ENCODE measurements at regions not wholly inside any gene's neighbourhood (a gene's known extent, or its start where the extent isn't known, plus 50 kb on each side); places are given as distances from the start of the nearest gene placed in this dataset.

- H3K4me3 ChIP-seq (ENCODE audit: low read depth, low read length, poor library complexity, severe bottlenecking), result no peak overlapping the region
- H3K27me3 ChIP-seq (ENCODE audit: insufficient read depth, low read length), result no peaks in the 10 kb centered on the region; the same call in 1 of the 2 replicates
- no peaks in the 10 kb centered on the region for H3F3A ChIP-seq (ENCODE audit: insufficient read depth, low read length)
- H3K9me2 ChIP-seq (ENCODE audit: low read depth, low read length), result no peaks in the 10 kb centered on the region
- H3K4me2 ChIP-seq (ENCODE audit: low read length), result no peak overlapping the region
- no peaks in the 10 kb centered on the region for H3K36me3 ChIP-seq (ENCODE audit: insufficient read depth, low read length)
- H3K27ac ChIP-seq (ENCODE audit: low read depth, low read length, poor library complexity, severe bottlenecking), result no peak overlapping the region
- no peak for TF ChIP-seq EZH2 (IDR thresholded peaks at IDR 0.05; ENCODE audit: borderline replicate concordance, low read length)
- no peak for TF ChIP-seq CTCF (IDR thresholded peaks at IDR 0.05; ENCODE audit: low read length)
- no peak overlapping the region for H2AFZ ChIP-seq (ENCODE audit: low read length)
- H3K4me1 ChIP-seq (ENCODE audit: insufficient read depth, low read length, severe bottlenecking), result no peaks in the 10 kb centered on the region
- H3K9me3 ChIP-seq (ENCODE audit: low read length), result no peaks in the 10 kb centered on the region
- H3K79me2 ChIP-seq (ENCODE audit: insufficient read depth, low read length), result no peaks in the 10 kb centered on the region
- no peak overlapping the region for H3K9ac ChIP-seq (ENCODE audit: low read length)
- no peaks in the 10 kb centered on the region for H4K20me1 ChIP-seq (ENCODE audit: insufficient read depth, low read length)
These were observed 425.4 kb downstream of the RPS24 start for GRCh38 chr10:78458983-78459638.

GRCh38 chr10:78459639-78460037, 426.0 kb downstream of the RPS24 start:
- no peak overlapping the region for H3K27ac ChIP-seq (ENCODE audit: low read depth, low read length, poor library complexity, severe bottlenecking)
- no peaks in the 10 kb centered on the region; the same call in 1 of the 2 replicates for H3K27me3 ChIP-seq (ENCODE audit: insufficient read depth, low read length)
- no peak overlapping the region for H3K4me3 ChIP-seq (ENCODE audit: low read depth, low read length, poor library complexity, severe bottlenecking)
- H2AFZ ChIP-seq (ENCODE audit: low read length), result no peak overlapping the region
- H3F3A ChIP-seq (ENCODE audit: insufficient read depth, low read length), result no peaks in the 10 kb centered on the region
- H3K9ac ChIP-seq (ENCODE audit: low read length), result no peak overlapping the region
- H3K9me3 ChIP-seq (ENCODE audit: low read length), result no peaks in the 10 kb centered on the region
- no peaks in the 10 kb centered on the region for H3K79me2 ChIP-seq (ENCODE audit: insufficient read depth, low read length)
- no peaks in the 10 kb centered on the region for H3K36me3 ChIP-seq (ENCODE audit: insufficient read depth, low read length)
- H3K4me2 ChIP-seq (ENCODE audit: low read length), result no peak overlapping the region
- no peaks in the 10 kb centered on the region for H3K4me1 ChIP-seq (ENCODE audit: insufficient read depth, low read length, severe bottlenecking)
- H4K20me1 ChIP-seq (ENCODE audit: insufficient read depth, low read length), result no peaks in the 10 kb centered on the region
- TF ChIP-seq CTCF (IDR thresholded peaks at IDR 0.05; ENCODE audit: low read length) (no peak), EZH2 (IDR thresholded peaks at IDR 0.05; ENCODE audit: borderline replicate concordance, low read length) (no peak)
- H3K9me2 ChIP-seq (ENCODE audit: low read depth, low read length), result no peaks in the 10 kb centered on the region

GRCh38 chr10:78460204-78460603, 426.5 kb downstream of the RPS24 start:
- Histone ChIP-seq H3K9me3 (ENCODE audit: low read length) (no peaks in the 10 kb centered on the region), H3K4me3 (ENCODE audit: low read depth, low read length, poor library complexity, severe bottlenecking) (no peak overlapping the region), H3K36me3 (ENCODE audit: insufficient read depth, low read length) (no peaks in the 10 kb centered on the region), H3K27me3 (ENCODE audit: insufficient read depth, low read length) (no peaks in the 10 kb centered on the region; the same call in 1 of the 2 replicates), H3K4me1 (ENCODE audit: insufficient read depth, low read length, severe bottlenecking) (no peaks in the 10 kb centered on the region), H3K9ac (ENCODE audit: low read length) (no peak overlapping the region), H4K20me1 (ENCODE audit: insufficient read depth, low read length) (no peaks in the 10 kb centered on the region), H3K4me2 (ENCODE audit: low read length) (no peak overlapping the region), H3F3A (ENCODE audit: insufficient read depth, low read length) (no peaks in the 10 kb centered on the region), H3K9me2 (ENCODE audit: low read depth, low read length) (no peaks in the 10 kb centered on the region), H3K79me2 (ENCODE audit: insufficient read depth, low read length) (no peaks in the 10 kb centered on the region), H3K27ac (ENCODE audit: low read depth, low read length, poor library complexity, severe bottlenecking) (no peak overlapping the region), H2AFZ (ENCODE audit: low read length) (no peak overlapping the region)
- no peak for TF ChIP-seq EZH2 (IDR thresholded peaks at IDR 0.05; ENCODE audit: borderline replicate concordance, low read length)
- TF ChIP-seq CTCF (IDR thresholded peaks at IDR 0.05; ENCODE audit: low read length), result no peak
